GM18498 (cell line): ENCODE measurements at regions not wholly inside any gene's neighbourhood (a gene's known extent, or its start where the extent isn't known, plus 50 kb on each side); places are given as distances from the start of the nearest gene placed in this dataset.

Experiments
- ATAC-seq: cut with Tn5 transposase; IDR thresholded peaks from one replicate; pipeline ENCODE4 v1.9.1; 2021; ENCODE audit warnings: mild to moderate bottlenecking, moderate library complexity; ENCODE audit not compliant: unreplicated experiment

DNA sequence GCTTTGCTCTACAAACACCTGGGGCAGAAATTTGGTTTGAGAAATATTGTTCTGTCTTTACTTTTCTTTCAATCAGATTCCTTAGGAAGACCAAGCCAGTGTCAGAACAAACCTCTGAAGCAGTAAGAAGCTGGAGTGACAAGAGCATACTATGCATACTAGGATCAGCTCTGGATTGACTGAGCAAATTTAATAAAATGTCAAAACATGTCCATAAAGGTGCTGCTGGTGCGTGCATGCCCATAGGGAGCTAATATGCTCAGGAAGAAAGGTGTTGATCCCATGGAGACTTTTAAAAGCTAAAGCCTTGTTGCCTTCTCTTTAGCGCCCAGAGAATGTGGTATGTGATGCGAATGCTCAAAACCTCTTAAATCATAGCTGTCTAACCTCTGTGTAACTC is 1076.2 kb downstream of the NLGN4Y start:
- ATAC-seq, result no peak

DNA sequence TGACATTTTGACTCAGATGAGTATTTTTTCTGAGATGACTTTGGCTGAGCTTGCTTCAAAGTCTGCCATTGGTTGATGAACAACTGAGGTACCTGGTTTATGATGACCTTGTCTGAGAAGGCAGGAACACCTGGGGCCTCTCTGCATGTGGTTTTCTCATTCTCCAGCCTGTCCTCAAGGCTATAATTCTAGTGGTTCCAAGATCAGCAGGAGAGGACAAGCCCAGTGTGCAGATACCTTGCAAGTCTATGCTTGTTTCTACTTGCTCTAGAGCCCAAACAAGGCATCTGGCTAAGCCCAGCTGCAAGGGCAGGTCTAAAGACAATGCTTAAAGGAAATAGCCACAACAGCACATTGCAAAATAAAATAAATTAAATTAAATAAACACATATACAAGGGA is 1100.0 kb downstream of the NLGN4Y start:
- no peak for ATAC-seq

DNA sequence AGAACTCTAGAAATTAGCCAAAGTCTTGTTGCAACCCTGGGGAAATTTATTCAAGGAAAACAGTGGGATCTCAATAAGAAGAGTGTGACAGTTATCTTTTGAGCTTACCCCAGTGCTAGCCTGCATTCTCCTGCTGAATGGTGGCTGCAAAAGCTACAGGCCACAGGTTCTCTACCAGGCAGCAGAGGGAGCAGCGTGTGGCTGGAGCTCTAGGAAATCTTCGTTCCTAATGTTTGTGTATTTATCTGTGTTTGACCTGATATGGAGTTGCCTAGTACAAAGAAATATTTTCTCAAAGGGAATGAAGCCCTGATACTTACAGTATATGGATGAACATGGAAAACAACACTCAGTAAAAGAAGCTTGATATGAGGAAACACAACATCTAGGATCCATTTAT is 1100.6 kb downstream of the NLGN4Y start:
- ATAC-seq, result no peak

DNA sequence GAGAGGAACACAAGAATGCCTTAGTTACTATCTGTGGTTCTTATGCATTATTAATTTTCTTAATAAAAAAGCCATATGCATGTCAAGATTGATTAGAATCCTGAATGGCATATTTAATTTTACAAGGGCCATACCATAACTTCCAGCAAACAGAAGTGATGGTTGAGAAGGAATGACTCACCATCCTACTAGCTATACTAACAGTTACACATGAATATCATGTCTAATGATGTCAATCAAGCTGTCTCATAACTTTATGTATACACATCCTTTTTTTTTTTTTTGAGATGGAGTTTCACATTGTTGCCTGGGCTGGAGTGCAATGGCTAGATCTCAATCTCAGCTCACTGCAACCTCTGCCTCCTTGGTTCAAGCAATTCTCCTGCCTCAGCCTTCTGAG is 1123.9 kb downstream of the NLGN4Y start:
- ATAC-seq, result no peak

DNA sequence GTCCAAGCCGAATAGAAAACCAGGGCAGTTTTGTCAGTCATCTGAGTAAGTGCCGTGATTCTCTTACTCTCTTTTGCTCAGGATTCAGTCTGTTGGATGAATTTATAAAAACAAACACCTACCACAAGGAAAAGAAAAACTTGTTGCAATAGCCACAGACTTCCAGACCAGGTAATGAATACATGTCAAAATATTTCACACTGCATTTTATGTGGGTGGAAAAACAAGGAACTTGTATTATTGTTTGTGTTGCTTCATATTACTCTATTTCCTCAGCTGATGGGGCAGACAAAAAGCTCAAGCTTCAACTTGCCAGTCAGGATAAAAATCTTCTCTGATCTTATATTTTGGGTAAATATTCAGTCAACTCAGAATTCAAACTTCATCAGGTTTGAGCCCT is 1125.7 kb downstream of the NLGN4Y start:
- ATAC-seq, result no peak

DNA sequence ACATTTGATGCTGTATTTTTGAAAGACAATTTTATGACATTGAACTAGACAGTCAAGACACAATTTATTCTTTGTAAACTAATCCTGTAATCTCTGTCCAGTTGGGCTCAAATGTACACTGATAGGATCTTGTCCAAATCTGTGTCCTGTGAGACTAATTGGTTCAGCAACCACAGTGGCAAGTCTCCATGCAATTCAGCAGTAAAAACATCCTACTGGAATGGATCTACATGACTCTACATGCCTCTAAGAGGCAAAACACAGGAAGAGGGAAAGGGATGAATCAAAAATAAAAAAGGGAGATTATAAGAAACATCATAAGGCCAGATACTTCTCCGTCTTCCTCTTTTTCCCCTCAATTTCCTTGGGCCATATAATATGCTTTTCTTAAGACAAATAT is 1164.2 kb downstream of the NLGN4Y start:
- ATAC-seq, result no peak

DNA sequence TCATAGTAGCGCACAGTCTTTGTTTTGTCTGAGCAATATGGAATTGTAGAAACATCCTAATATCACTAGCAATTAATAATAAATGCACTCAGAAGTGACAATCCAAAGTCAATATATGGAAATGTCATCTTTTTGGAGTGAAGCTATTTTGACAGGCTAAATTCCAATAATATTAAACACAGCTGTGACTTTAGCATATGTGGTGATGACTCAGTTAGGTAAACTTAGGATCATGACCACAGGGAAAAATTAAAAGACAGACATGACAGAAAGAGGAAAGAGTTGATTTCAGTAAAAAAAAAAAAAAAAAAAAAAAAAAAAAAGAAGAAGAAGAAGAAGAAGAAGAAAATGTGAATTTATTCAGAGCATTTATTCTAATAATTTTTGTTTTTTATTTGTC is 1165.7 kb downstream of the NLGN4Y start:
- ATAC-seq, result no peak

DNA sequence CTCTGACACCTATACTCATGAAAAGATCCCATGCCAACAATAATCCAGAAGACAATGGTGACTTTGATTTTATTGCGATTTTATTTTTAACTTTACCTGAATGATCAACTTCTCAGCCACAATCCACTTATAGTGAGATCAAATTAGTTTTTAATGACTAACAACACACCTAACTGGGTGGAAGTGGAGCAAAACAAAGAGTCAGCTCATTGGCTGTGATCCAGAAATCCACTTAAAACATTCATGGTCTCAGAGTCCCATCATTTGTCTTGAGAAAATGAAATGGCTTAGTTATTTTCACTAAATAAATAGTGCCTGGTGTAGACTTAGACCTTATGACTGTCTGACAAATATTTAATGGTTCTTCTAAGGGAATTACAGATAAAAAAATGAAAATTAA is 1177.8 kb downstream of the NLGN4Y start:
- ATAC-seq, result no peak

DNA sequence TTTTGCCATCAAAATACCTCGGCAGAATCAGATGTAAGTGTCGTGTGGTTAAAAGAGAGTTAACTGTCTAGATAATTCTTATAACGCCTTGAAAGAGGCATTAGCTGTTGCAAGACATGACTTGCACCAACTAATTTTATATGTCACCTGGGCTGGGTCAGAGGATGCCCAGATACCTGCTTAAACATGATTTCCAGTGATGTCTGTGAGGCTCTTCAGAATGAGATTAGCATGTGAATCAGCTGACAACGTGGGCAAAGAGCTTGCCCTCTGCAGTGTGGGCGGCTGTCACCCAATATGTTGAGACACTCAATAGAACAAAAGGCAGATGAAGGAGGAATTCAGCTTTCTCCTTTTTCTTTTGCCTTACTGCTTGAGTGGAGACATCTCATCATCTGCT is 1180.6 kb downstream of the NLGN4Y start:
- ATAC-seq, result no peak

DNA sequence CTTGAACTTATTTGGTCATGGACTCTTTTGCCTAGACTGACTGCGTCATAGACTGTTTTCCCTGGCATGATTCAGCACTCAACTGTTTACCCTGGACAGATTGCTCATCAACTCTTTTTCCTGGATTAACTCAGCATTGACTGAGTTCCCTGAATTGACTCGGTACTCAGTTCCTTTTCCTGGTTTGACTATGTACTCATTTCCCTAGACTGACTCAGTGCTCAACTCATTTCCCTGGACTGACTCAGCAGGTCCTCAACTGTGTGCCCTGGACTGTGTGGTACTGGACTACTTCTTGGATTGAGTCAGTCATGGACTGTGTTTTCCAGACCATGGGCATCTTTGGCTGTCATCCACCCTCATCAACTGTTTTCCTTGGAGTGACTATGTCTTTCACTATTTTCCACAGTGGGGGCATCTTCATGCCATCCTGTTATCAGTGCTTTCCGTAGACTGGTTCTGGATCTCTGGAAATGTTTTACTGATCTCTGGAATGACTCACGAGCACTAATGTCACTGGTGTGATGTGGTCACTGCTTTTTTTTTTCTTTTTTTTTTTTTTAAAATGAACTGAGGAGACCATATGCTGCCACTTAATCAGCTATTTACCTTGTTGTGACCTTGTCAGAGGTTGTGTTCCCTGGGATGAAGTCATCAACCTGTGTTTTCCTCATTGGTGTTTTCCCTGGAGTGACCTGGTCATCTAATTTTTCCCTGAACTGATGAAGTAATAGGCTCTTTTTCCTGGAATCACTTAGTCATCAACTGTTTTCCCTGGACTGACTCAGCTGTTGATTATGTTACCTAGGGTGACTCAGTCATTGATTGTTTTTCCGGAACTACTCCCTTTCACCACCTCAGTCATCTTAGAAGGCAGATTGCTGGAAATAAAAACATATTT is 1225.5 kb downstream of the NLGN4Y start:
- no peak for ATAC-seq

DNA sequence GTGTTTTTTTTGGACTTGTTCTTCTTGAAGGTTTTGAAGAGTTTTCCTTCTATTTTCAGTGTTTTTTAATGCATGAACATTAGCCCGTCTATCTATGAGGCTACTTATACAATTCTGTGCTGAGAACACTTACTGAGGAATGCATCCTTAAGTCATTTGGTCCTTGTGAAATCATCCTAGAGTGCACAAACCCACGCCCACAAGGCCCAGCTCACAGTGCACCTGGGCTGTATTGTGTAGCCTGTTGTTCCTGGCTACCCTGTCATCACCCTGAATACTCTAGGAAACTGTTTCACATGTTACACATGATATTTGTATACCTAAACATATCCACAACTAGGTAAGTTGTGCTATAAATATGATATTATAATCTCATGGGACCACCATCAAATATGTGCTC is 1226.7 kb downstream of the NLGN4Y start:
- no peak for ATAC-seq

DNA sequence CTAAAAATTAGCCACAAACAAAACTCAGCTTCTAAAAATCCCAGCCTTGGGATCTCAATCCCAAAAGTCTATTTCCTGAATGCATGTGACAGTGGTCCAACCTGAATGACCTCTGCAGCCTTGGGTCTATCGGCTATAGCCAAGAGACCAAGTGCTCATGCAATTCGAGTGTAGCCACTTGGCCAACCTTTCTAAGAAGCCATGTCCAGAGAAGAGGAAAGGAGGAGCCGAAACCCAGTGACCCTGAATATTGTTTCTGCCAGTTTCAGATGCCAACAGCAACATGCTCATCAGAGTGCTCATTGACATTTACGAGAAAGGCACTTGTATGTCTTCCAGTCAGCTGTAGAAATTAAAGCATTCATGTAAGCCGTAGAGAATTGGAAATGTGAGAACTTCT is 1231.9 kb downstream of the NLGN4Y start:
- no peak for ATAC-seq

DNA sequence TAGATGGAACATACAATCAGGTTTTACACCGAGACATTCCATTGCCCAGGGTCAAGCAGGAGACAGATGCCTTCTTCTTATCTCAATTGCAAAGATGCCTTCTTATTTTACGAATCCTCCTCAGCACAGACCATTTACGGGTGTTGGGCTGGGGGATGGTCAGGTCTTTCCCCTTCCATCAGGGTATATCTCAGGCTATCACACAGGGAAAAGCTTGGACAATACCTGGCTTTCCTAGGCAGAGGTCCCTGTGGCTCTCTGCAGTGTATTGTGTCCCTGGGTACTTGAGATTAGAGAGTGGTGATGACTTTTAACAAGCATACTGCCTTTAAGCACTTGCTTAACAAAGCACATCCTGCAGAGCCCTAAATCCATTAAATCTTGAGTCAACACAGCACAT is 1249.2 kb downstream of the NLGN4Y start:
- ATAC-seq, result no peak

DNA sequence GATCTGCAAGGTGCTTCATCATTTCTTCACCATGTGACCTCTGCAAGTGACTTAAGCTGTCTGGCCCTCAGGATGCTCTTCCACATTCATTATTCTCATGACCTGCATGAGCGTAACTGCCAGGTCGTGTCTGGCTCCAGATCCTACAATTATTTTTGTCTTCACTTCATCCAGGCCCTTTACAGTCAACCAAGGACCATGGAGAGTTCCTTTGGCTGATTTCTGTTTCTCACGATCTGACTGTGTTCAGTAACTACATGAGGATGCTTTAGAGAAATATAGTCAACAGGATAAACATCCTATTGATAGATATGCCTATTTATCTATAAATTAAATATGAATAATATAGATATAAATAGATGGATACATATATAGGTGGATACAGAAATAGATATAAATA is 1251.6 kb downstream of the NLGN4Y start:
- no peak for ATAC-seq

DNA sequence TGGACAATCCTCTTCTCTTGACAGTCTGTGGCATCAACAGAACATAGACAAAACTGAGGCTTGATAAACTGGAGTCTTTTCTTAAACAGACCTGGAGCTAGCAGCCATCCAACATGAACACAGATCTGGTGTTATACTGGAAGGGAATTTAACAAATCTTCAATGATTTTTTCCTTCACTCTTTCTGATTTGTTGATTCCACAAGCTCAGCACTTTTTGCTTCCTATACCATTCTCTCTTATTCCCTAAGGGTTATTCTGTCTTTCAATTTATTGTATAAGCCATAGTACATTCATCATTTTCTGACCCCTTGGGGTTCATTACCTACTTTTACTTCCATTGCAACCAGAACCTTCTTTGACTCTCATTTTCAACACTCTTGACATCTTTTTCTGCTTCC is 1255.6 kb downstream of the NLGN4Y start:
- no peak for ATAC-seq

DNA sequence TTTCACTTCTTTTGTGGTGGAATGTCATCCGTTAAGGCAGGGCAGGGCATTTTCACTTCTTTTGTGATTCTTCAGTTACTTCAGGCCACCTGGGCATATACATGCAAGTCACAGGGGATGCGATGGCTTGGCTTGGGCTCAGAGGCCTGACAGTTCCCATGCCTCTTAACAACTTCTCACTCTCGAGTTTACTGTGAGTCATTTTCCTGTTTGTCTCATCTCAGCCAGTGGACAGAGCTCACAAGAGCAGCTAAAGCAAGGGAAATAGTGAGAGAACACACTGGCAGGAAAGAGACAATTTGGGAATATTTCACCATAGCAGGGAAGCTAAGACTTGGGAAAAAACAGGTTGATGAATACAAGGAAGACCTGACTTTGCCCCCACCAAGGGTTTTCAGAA is 1275.7 kb downstream of the NLGN4Y start:
- ATAC-seq, result no peak

DNA sequence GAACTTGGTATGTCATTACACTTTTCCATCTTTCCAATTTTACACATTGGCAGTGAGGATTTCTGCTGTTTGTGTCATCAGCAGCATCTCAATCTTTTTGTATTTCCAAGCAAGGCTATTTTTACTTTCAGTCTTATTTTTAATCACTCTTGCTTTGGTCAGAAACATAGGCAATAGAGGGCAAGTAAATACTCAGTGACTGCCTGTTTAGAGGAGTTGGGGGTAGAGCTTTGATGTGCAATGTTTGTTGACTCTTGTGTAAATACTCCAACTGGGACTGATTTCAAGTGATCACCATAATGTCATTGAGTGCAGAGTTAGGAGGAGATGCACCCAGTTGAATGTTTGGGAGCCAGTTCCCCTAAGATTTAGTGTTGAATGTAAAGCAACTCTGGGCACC is 1281.7 kb downstream of the NLGN4Y start:
- no peak for ATAC-seq

DNA sequence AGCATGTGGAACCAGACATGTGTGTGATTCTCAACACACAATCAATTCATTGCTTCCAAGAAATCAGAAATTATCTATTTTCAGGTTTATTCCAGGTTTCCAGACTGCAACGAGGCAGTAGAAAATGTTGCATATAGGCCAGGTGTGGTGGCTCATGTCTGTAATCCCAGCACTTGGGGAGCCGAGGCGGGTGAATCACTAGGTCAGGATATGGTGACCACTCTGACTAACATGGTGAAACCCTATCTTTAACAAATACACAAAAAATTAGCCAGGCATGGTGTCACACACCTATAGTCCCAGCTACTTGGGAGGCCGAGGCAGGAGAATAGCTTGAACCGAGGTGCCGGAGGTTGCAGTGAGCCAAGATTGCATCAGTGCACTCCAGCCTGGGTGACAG is 1289.9 kb downstream of the NLGN4Y start:
- no peak for ATAC-seq
